ENCODE measurements at regions not wholly inside any gene's neighbourhood (a gene's known extent, or its start where the extent isn't known, plus 50 kb on each side); places are given as distances from the start of the nearest gene placed in this dataset.

DNA sequence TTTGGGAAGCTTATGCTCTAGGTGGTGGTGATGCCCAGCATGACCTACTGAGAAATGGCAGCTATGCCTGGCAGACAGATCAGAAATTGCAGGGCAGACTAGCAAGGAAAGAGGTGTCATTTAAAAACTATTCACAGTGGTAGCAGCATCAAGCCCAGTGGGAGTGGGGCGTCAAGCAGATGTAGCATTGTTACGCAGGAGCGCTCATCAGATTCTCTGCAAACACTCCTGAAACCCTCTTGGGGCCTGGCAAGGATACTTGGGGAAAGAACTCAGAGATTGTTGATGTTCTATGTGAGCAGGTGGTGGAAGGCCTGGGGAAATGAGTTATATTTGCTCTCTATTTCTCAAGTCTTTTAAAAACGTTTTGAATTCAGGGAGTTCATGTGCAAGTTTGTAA lies 437.6 kb downstream of the RAPGEF2 start:
- TF ChIP-seq, protein P1, sequence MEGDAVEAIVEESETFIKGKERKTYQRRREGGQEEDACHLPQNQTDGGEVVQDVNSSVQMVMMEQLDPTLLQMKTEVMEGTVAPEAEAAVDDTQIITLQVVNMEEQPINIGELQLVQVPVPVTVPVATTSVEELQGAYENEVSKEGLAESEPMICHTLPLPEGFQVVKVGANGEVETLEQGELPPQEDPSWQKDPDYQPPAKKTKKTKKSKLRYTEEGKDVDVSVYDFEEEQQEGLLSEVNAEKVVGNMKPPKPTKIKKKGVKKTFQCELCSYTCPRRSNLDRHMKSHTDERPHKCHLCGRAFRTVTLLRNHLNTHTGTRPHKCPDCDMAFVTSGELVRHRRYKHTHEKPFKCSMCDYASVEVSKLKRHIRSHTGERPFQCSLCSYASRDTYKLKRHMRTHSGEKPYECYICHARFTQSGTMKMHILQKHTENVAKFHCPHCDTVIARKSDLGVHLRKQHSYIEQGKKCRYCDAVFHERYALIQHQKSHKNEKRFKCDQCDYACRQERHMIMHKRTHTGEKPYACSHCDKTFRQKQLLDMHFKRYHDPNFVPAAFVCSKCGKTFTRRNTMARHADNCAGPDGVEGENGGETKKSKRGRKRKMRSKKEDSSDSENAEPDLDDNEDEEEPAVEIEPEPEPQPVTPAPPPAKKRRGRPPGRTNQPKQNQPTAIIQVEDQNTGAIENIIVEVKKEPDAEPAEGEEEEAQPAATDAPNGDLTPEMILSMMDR (conservative IDR thresholded peaks at IDR 0.05 in 1 of 2, IDR thresholded peaks at IDR 0.05 in 1 of 2; ENCODE audit: low read depth in 1 of 2, low read length in 2 of 2): no peak
- no peak for TF ChIP-seq EZH2 (IDR thresholded peaks at IDR 0.05; ENCODE audit: low read length, missing control alignments)

Measured in fibroblast of lung (primary cell).